Stimulated activated CD8-positive, alpha-beta memory T cell treated with anti-CD3 and anti-CD28 coated beads, Interleukin-4, amount 100 ng/mL, for 48 hours (primary cell): ENCODE measurements at regions not wholly inside any gene's neighbourhood (a gene's known extent, or its start where the extent isn't known, plus 50 kb on each side); places are given as distances from the start of the nearest gene placed in this dataset.
A peak's percentile ranks its signal among the peaks of the same experiment; 100 is the strongest.

Experiments used
- DNase-seq: peaks from one replicate; pipeline ENCODE4 v3.0.0-alpha.2; 2020

DNA sequence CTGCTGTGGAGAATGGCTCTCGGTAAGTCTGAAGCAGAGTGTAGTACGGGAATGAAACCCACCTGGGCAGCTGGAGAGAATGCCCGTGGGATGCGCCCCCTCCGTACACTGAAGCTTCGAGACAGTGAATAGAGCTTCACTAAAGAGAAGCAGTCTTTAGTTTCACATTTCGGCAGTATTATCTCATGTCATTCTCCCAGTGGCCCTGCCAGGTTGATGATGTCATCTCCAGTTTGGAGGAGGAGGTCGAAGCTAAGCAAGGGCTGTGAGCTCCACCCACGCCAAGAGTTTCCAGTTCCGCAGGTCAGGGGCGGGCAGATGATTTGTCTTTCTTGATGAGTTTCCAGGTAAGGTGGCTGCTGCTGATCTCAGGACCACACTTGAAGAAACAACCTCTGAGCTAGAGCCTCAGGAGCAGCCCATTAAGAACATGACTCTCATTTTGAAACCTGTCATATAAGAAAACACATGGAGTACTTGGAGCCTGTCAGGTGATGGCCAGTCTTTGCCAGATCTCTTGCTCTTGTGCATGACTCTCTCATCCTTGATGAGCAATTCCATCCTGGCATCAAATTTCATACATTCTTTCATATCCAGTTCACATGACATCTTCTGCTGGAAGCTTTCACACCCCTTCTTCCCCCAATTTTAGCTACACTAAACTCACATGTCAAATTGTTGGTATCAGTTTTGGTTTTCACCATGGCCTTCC, 475.0 kb downstream of the RNF144A start:
- no peak for DNase-seq

DNA sequence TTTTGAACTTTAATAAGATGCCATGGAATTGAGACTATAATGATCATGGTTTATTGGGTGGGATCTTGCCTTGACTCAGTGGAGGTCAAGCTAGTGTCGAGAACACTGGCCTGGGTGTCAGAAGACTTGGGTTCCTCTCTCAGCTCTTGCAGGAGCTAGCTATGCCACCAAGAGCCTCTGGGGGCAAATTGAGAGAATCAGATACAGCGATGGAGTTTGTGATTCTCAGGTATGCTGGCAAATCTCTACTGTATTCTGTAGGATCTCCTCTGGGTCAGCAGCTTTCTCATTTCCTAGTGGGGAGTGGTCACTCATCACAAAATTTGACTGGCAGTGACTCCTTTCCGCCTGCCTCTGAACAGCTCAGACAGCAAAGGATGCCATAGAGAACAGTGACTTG, 477.0 kb downstream of the RNF144A start:
- DNase-seq: no peak

GRCh38 chr2:7400628-7401027, 483.4 kb downstream of the RNF144A start:
- DNase-seq: no peak

DNA sequence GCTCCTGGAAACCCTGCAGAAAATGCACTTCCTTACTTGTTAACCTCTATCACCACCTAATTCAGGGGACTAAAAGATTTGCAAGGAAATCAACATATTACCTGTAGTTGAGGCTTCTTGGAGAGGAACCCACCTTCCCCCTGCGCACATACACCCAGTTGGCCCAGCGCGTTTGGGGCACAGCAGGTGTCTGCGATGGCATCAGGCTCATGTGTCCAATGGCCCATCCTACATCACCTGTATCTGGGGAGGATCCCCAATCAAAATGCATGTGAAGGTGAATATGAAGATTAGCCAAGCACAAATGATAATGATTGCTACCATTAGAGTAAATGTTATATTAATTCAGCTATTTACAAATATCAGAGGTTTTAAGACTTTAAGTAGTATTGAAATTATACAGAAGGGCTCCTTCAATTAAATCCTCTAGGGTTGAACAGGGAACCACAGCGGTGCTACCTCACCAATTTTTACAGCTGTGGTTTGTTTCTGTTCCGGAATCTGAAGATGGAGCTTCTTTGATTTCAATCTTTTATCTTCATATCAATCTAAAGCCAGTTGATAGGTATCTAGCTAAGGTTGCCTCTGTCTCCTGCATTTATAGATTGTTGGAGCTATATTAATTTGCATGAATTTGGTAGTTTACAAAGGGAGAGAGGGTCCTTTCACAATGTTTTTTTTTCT, 486.0 kb downstream of the RNF144A start:
- DNase-seq: no peak

DNA sequence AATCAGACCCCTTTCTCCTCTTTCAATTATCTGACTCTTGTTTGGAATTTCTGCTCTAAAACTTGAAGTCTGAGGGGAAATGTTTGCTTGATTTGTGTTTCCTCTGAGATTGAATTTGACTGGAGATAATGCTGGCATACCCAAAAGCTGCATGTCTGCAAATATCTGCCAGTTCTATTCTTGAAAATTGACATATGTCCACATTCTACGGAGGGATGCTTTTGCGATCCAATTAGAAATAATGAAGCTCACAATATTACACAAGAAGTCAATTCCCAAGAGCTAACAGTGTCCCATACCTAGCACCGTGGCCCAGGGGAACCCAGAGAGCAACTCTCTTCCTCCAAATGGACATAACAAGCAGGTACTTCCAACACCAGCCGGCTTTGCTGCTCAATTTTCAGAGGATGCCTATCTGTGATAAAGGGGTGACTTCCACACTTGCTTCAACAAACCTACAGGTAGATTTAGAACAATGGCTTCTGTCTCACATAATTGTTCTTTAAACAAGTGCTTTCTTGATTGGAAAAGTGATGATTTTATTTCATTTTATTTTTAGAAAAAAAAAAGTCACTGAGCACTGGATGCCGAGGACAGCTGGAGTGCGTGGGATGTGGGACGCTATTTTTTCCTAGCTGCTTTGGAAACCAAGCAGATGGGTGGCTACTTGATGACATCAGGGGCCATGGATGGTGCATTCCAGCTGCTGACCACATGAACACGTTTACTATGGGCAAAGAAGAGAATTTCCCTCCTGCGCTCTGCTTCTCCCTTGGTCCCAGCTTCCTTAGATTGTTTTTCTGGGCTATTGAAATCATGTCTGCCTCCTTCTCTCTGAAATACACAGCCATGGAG, 488.9 kb downstream of the RNF144A start:
- DNase-seq: no peak

GRCh38 chr2:7407001-7407400, 489.8 kb downstream of the RNF144A start:
- no peak for DNase-seq

GRCh38 chr2:7407906-7408680, 490.9 kb downstream of the RNF144A start:
- no peak for DNase-seq

DNA sequence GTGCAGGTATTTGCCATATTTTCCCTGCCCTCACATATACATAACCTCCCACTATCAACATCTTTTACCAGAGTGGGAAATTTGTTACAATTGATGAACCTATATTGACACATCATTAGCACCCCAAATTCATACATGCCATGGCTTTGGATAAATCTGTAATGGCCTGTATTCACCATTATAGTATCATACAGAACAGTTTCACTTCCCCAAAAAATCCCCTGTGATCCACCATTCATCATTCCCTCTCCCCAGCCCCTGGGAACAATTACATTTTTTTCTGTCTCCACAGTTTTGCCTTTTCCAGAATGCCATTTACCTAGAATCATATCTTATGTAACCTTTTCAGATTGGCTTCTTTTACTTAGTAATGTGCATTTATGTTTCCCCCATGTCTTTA, 494.5 kb downstream of the RNF144A start:
- DNase-seq: no peak

DNA sequence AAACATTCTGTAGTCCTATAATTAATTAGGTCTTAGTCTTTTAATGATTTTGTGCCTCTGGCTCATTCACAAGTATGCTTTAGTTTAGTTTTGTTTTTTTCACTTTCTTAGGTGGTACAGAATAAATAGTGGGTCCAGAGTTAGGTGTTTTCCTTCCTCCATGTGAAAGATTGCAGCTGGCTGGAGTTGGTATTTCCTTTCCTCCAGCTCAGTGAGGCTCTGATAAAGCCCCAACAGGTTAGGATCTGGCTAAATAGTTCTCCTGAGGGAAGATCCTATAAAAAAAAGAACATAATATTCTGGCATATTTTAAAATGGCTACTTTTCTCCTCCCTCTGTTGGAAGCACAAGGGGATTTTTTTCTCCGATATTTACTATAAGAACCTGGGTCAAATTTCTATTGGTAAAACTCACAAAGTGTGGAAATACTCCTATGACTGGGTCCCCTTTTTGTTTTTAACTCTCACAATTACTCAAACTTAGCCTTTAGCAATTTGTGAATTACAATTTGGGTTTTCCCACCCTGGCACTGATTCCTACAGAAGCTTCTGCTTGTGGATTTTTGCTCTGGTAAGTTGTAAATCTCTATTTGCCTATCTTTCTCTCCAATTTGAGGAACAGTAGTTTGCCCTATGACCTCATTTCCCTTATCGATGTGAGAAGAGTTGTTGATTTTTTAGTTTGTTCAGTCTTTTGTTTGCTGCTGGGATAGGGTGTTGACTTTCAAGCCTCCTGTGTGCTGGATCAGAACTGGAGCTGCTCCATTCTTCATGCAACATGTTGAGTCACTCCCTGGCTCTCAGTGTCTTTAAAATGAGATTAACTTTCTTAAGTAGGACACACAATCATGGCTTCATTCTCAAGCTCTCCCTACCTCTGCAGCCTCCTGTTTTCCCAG, 500.9 kb downstream of the RNF144A start:
- DNase-seq: no peak

DNA sequence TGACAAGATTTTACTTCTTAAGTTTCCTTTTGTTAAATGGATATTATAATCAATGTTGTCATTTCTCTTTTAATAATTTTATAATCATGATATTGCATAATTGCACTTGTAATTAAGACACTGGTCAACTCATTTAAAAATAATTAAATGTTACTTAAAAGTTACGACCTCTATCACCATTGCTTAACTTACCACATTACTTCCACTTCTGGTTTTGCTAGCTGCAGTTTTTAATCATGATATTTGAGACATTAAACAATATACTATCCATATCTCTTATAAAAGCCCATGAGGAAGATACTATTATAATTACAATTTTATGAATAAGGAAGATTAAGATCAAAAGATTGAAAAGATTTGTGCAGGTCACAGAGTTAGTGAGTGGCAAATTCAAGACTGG, 502.0 kb downstream of the RNF144A start:
- DNase-seq: no peak

- no peak for DNase-seq
These were observed 502.7 kb downstream of the RNF144A start for GRCh38 chr2:7419814-7420311.

- DNase-seq: no peak
These were observed 503.3 kb downstream of the RNF144A start for GRCh38 chr2:7420530-7420929.

- no peak for DNase-seq
These were observed 507.3 kb downstream of the RNF144A start for GRCh38 chr2:7424481-7424880.

- no peak for DNase-seq
These were observed 510.3 kb downstream of the RNF144A start for GRCh38 chr2:7427293-7428060.

- DNase-seq: no peak
These were observed 511.4 kb downstream of the RNF144A start for GRCh38 chr2:7428454-7429204.

- no peak for DNase-seq
These were observed 512.5 kb downstream of the RNF144A start for GRCh38 chr2:7429733-7430132.

GRCh38 chr2:7430421-7430868, 513.2 kb downstream of the RNF144A start:
- DNase-seq: peak; percentile 56

- DNase-seq: peak; percentile 78
These were observed 513.8 kb downstream of the RNF144A start for GRCh38 chr2:7430869-7431641.

DNA sequence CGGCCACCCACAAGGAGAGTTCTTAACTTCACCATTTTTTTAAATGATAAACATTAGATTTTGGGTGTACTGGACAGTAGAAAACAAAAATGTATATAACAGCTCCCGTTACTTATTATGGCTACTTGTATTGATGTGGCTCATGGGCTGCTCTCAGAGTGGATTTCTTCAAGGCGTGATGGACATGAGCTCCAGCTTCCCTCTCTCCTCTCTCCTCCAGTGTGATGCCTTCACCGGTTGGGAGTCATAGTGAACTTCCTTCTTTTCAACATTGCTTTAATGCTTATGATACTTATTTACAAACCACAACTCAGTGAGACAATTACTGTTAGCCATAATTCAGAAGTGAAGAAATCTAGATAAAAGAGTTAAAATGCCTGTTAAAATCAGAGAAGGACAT, 515.2 kb downstream of the RNF144A start:
- DNase-seq: no peak
